ENCODE measurements at regions not wholly inside any gene's neighbourhood (a gene's known extent, or its start where the extent isn't known, plus 50 kb on each side); places are given as distances from the start of the nearest gene placed in this dataset.
"Not testable (repeated sequence)": the region's sequence is repeated elsewhere in the genome, so short reads cannot be mapped to it uniquely, and the experiment has no call there.

DNA sequence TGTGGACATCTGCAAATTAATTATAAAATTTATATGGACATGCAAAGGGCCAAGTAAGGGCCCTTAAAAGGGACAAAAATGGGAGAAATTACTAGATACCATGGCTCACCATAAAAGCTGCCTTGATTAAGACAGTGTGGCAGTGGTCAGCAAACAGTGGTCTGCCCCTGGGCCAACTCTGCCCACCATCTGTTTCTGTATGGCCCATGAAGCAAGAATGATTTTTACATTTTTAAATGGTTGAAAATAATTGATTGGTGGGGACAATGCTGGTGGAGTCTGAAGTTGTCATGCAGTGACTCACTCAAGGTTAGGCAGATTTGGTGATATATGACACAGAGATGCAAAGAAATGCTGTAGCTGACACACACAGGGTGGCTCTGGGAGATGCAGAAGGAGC is 143.2 kb upstream of the PRDM7 start:
- H3K9me3 ChIP-seq; intact Hi-C loops (cut with DNase I): not testable (repeated sequence)

GRCh38 chr16:90175610-90176009 is 98.5 kb upstream of the PRDM7 start:
- H3K4me3 ChIP-seq; H3K36me3 ChIP-seq; H3K27me3 ChIP-seq; H3K27ac ChIP-seq; ATAC-seq; H3K4me1 ChIP-seq; intact Hi-C loops (cut with DNase I); H3K9me3 ChIP-seq; DNase-seq: not testable (repeated sequence)

More for the DNA sequence above, 143.2 kb upstream of the PRDM7 start:
- not testable (repeated sequence) for H3K27me3 ChIP-seq, H3K36me3 ChIP-seq, H3K4me1 ChIP-seq, ATAC-seq, H3K4me3 ChIP-seq, H3K27ac ChIP-seq, DNase-seq

DNA sequence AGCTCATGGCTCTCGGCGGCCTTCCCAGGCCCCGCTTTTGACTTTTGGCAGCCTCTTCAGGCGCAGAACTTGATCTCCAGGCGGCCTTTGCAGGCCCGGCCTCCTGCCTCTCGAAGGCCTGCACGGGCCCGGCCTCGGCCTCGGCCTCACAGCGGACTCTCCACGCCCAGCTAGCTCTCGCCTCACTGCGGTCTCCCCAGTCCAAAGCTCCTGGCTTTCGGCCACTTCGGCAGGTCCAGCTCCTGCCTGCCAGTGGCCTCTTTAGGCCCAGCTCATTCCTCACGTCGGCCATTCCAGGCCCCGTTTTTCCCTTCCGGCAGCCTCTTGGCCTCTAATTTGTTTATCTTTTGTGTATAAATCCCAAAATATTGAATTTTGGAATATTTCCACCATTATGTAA is 94.5 kb upstream of the PRDM7 start:
- H3K4me1 ChIP-seq; intact Hi-C loops (cut with DNase I); H3K27ac ChIP-seq; H3K27me3 ChIP-seq; H3K36me3 ChIP-seq; H3K9me3 ChIP-seq; ATAC-seq; DNase-seq; H3K4me3 ChIP-seq: not testable (repeated sequence)

DNA sequence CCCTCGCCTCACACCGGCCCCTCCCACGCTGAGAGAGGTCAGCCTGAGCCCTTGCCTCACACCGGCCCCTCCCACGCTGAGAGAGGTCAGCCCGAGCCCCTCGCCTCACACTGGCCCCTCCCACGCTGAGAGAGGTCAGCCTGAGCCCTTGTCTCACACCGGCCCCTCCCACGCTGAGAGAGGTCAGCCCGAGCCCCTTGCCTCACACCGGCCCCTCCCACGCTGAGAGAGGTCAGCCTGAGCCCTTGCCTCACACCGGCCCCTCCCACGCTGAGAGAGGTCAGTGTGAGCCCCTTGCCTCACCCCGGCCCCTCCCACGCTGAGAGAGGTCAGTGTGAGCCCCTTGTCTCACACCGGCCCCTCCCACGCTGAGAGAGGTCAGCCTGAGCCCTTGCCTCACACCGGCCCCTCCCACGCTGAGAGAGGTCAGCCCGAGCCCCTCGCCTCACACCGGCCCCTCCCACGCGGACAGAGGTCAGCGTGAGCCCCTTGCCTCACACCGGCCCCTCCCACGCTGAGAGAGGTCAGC is 92.1 kb upstream of the PRDM7 start:
- DNase-seq; H3K36me3 ChIP-seq; H3K4me3 ChIP-seq; H3K4me1 ChIP-seq; H3K27me3 ChIP-seq; intact Hi-C loops (cut with DNase I); ATAC-seq; H3K9me3 ChIP-seq; H3K27ac ChIP-seq: not testable (repeated sequence)

- H3K9me3 ChIP-seq; H3K27ac ChIP-seq; H3K4me1 ChIP-seq; ATAC-seq; H3K27me3 ChIP-seq; H3K36me3 ChIP-seq; H3K4me3 ChIP-seq; intact Hi-C loops (cut with DNase I): not testable (repeated sequence)
- peak; percentile 42 for DNase-seq
These were observed 91.4 kb upstream of the PRDM7 start for GRCh38 chr16:90168349-90169126.

- intact Hi-C loops (cut with DNase I); DNase-seq; H3K36me3 ChIP-seq; H3K4me1 ChIP-seq; H3K4me3 ChIP-seq; H3K9me3 ChIP-seq; H3K27ac ChIP-seq; H3K27me3 ChIP-seq; ATAC-seq: not testable (repeated sequence)
These were observed 90.6 kb upstream of the PRDM7 start for GRCh38 chr16:90167734-90168133.

- H3K9me3 ChIP-seq = not testable (repeated sequence)
These were observed 89.8 kb upstream of the PRDM7 start for GRCh38 chr16:90166679-90167556.

GRCh38 chr16:90151027-90151426 is 73.9 kb upstream of the PRDM7 start:
- ATAC-seq; H3K4me3 ChIP-seq; H3K27me3 ChIP-seq; intact Hi-C loops (cut with DNase I); DNase-seq; H3K27ac ChIP-seq; H3K9me3 ChIP-seq; H3K4me1 ChIP-seq; H3K36me3 ChIP-seq: not testable (repeated sequence)

More at GRCh38 chr16:90166679-90167556, 89.8 kb upstream of the PRDM7 start:
- H3K27me3 ChIP-seq; H3K4me3 ChIP-seq; H3K36me3 ChIP-seq; intact Hi-C loops (cut with DNase I); H3K27ac ChIP-seq; H3K4me1 ChIP-seq; ATAC-seq; DNase-seq: not testable (repeated sequence)

Data from upper lobe of right lung (tissue), 1 donor.